ENCODE measurements at regions not wholly inside any gene's neighbourhood (a gene's known extent, or its start where the extent isn't known, plus 50 kb on each side); places are given as distances from the start of the nearest gene placed in this dataset.

GRCh38 chr12:34357791-34358190 is 335.5 kb downstream of the ALG10 start:
- no peaks in the 10 kb centered on the region for H3K4me1 Mint-ChIP-seq (ENCODE audit: low read depth)
- no peaks in the 10 kb centered on the region for H3K27me3 Mint-ChIP-seq (ENCODE audit: low read depth)
- TF ChIP-seq CTCF (IDR thresholded peaks at IDR 0.05), result no peak
- no peaks in the 10 kb centered on the region for H3K36me3 Mint-ChIP-seq (ENCODE audit: low read depth)
- H3K9me3 Mint-ChIP-seq (ENCODE audit: low read depth), result no peaks in the 10 kb centered on the region
- DNase-seq (ENCODE audit: low spot score), result no peak
- no peak overlapping the region for H3K27ac Mint-ChIP-seq (ENCODE audit: unreplicated experiment)
- no peak overlapping the region for H3K4me3 Mint-ChIP-seq (ENCODE audit: unreplicated experiment)

GRCh38 chr12:34358198-34358597 is 335.9 kb downstream of the ALG10 start:
- Mint-ChIP-seq H3K4me3 (ENCODE audit: unreplicated experiment) (no peak overlapping the region), H3K4me1 (ENCODE audit: low read depth) (no peaks in the 10 kb centered on the region), H3K9me3 (ENCODE audit: low read depth) (no peaks in the 10 kb centered on the region), H3K27ac (ENCODE audit: unreplicated experiment) (no peak overlapping the region), H3K27me3 (ENCODE audit: low read depth) (no peaks in the 10 kb centered on the region), H3K36me3 (ENCODE audit: low read depth) (no peaks in the 10 kb centered on the region)
- DNase-seq (ENCODE audit: low spot score), result no peak
- no peak for TF ChIP-seq CTCF (IDR thresholded peaks at IDR 0.05)

- DNase-seq (ENCODE audit: low spot score), result no peak
- H3K4me3 Mint-ChIP-seq (ENCODE audit: unreplicated experiment), result no peak overlapping the region
- no peaks in the 10 kb centered on the region for H3K36me3 Mint-ChIP-seq (ENCODE audit: low read depth)
- no peak overlapping the region for H3K27ac Mint-ChIP-seq (ENCODE audit: unreplicated experiment)
- no peaks in the 10 kb centered on the region for H3K27me3 Mint-ChIP-seq (ENCODE audit: low read depth)
- no peaks in the 10 kb centered on the region for H3K4me1 Mint-ChIP-seq (ENCODE audit: low read depth)
- TF ChIP-seq CTCF (IDR thresholded peaks at IDR 0.05), result no peak
- peaks cover 7% of the 10 kb centered on the region for H3K9me3 Mint-ChIP-seq (ENCODE audit: low read depth)
These were observed 339.5 kb downstream of the ALG10 start for GRCh38 chr12:34361721-34362316.

GRCh38 chr12:34363050-34363673 is 340.9 kb downstream of the ALG10 start:
- Mint-ChIP-seq H3K4me1 (ENCODE audit: low read depth) (no peaks in the 10 kb centered on the region), H3K4me3 (ENCODE audit: unreplicated experiment) (no peak overlapping the region), H3K36me3 (ENCODE audit: low read depth) (no peaks in the 10 kb centered on the region), H3K27me3 (ENCODE audit: low read depth) (no peaks in the 10 kb centered on the region), H3K27ac (ENCODE audit: unreplicated experiment) (no peak overlapping the region), H3K9me3 (ENCODE audit: low read depth) (peaks cover 7% of the 10 kb centered on the region)
- no peak for DNase-seq (ENCODE audit: low spot score)
- no peak for TF ChIP-seq CTCF (IDR thresholded peaks at IDR 0.05)

GRCh38 chr12:34368079-34368478 is 345.8 kb downstream of the ALG10 start:
- H3K27me3 Mint-ChIP-seq (ENCODE audit: low read depth), result no peaks in the 10 kb centered on the region
- no peaks in the 10 kb centered on the region for H3K4me1 Mint-ChIP-seq (ENCODE audit: low read depth)
- H3K36me3 Mint-ChIP-seq (ENCODE audit: low read depth), result no peaks in the 10 kb centered on the region
- no peak for DNase-seq (ENCODE audit: low spot score)
- no peak for TF ChIP-seq CTCF (IDR thresholded peaks at IDR 0.05)
- no peak overlapping the region for H3K4me3 Mint-ChIP-seq (ENCODE audit: unreplicated experiment)
- peaks cover 7% of the 10 kb centered on the region for H3K9me3 Mint-ChIP-seq (ENCODE audit: low read depth)
- no peak overlapping the region for H3K27ac Mint-ChIP-seq (ENCODE audit: unreplicated experiment)

Measured in chondrocyte (in vitro differentiated cells).